DMS153 treated with DMSO at 0.1 percent for 48 hours (cell line): ENCODE measurements at regions not wholly inside any gene's neighbourhood (a gene's known extent, or its start where the extent isn't known, plus 50 kb on each side); places are given as distances from the start of the nearest gene placed in this dataset.
"Not testable (repeated sequence)": the region's sequence is repeated elsewhere in the genome, so short reads cannot be mapped to it uniquely, and the experiment has no call there.

Experiments used
- DNase-seq: peaks from one replicate; lab custom pipeline; 2025; ENCODE audit not compliant: unreplicated experiment; lab: John Stamatoyannopoulos, UW

GRCh38 chrX:111041018-111041462, 55.0 kb upstream of the PAK3 start:
- no peak for DNase-seq

- no peak for DNase-seq
Measured at GRCh38 chrX:111040377-111041017, 55.5 kb upstream of the PAK3 start.

GRCh38 chrX:111039606-111040005, 56.4 kb upstream of the PAK3 start:
- DNase-seq, result no peak

- DNase-seq, result no peak
Measured at GRCh38 chrX:111035991-111036390, 60.0 kb upstream of the PAK3 start.

- no peak for DNase-seq
Measured at GRCh38 chrX:111035256-111035655, 60.7 kb upstream of the PAK3 start.

GRCh38 chrX:111022998-111023397, 73.0 kb upstream of the PAK3 start:
- not testable (repeated sequence) for DNase-seq

- no peak for DNase-seq
Measured at GRCh38 chrX:111020283-111020682, 75.7 kb upstream of the PAK3 start.

GRCh38 chrX:111013778-111014455, 82.1 kb upstream of the PAK3 start:
- DNase-seq, result no peak

GRCh38 chrX:111010111-111010510, 85.9 kb upstream of the PAK3 start:
- no peak for DNase-seq

- DNase-seq, result no peak
Measured at GRCh38 chrX:111009256-111009655, 86.7 kb upstream of the PAK3 start.

GRCh38 chrX:111008126-111008525, 87.9 kb upstream of the PAK3 start:
- DNase-seq, result no peak

GRCh38 chrX:111007238-111007637, 88.8 kb upstream of the PAK3 start:
- DNase-seq, result no peak

GRCh38 chrX:111006116-111006515, 89.9 kb upstream of the PAK3 start:
- no peak for DNase-seq

GRCh38 chrX:111005166-111005565, 90.8 kb upstream of the PAK3 start:
- DNase-seq, result no peak

- no peak for DNase-seq
Measured at GRCh38 chrX:111003118-111003517, 92.9 kb upstream of the PAK3 start.

GRCh38 chrX:110992611-110993010, 103.4 kb upstream of the PAK3 start:
- no peak for DNase-seq

GRCh38 chrX:110989869-110990268, 106.1 kb upstream of the PAK3 start:
- DNase-seq, result no peak

- no peak for DNase-seq
Measured at GRCh38 chrX:110989447-110989846, 106.5 kb upstream of the PAK3 start.

- DNase-seq, result no peak
Measured at GRCh38 chrX:110987292-110987691, 108.7 kb upstream of the PAK3 start.

- DNase-seq, result no peak
Measured at GRCh38 chrX:110985470-110985869, 110.5 kb upstream of the PAK3 start.

GRCh38 chrX:110983024-110983423, 113.0 kb upstream of the PAK3 start:
- DNase-seq, result no peak

- no peak for DNase-seq
Measured at GRCh38 chrX:110966839-110967238, 129.2 kb upstream of the PAK3 start.

- no peak for DNase-seq
Measured at GRCh38 chrX:110966091-110966454, 129.9 kb upstream of the PAK3 start.
